ENCODE measurements at regions not wholly inside any gene's neighbourhood (a gene's known extent, or its start where the extent isn't known, plus 50 kb on each side); places are given as distances from the start of the nearest gene placed in this dataset.

DNA sequence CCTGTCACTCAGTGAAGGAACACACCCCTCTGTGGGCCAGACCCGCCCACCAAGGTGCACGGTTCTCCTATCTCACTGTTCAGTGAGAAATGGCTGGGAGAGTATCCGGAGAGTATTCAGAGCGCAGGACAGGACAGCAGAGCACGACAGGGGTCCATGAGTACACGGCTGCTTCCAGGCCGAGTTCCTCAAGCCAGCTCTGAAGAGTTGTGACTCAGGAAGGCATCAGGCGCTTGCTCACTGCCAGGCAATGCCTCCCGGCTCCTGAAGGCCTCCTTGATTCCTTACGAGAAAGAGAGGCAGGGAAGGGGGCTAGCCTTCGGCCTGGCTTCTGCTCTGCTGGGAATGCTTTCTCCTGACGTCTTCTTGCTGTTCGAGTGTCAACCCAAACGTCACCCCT is 132.1 kb upstream of the PPP1R26 start:
- Histone ChIP-seq H3K36me3 (ENCODE audit: insufficient read depth, low read length) (no peaks in the 10 kb centered on the region), H3K4me3 (ENCODE audit: low read length) (no peak overlapping the region), H3K4me2 (ENCODE audit: low read length) (no peak overlapping the region), H3K27ac (ENCODE audit: low read length) (no peak overlapping the region), H3K9ac (ENCODE audit: low read length) (no peak overlapping the region), H3K9me3 (ENCODE audit: low read length) (peaks cover 2% of the 10 kb centered on the region), H3K79me2 (replicated peaks; ENCODE audit: insufficient read depth, low read length) (no peaks in the 10 kb centered on the region), H3K9me2 (ENCODE audit: insufficient read depth, low read length) (no peaks in the 10 kb centered on the region), H3F3A (ENCODE audit: insufficient read depth, low read length, poor library complexity, severe bottlenecking) (no peaks in the 10 kb centered on the region), H4K20me1 (ENCODE audit: insufficient read depth) (no peaks in the 10 kb centered on the region), H3K27me3 (ENCODE audit: insufficient read depth, low read depth, low read length) (no peaks in the 10 kb centered on the region), H2AFZ (ENCODE audit: low read depth, low read length) (no peak overlapping the region)
- TF ChIP-seq SMC3 (conservative IDR thresholded peaks at IDR 0.05; ENCODE audit: poor library complexity), result no peak

DNA sequence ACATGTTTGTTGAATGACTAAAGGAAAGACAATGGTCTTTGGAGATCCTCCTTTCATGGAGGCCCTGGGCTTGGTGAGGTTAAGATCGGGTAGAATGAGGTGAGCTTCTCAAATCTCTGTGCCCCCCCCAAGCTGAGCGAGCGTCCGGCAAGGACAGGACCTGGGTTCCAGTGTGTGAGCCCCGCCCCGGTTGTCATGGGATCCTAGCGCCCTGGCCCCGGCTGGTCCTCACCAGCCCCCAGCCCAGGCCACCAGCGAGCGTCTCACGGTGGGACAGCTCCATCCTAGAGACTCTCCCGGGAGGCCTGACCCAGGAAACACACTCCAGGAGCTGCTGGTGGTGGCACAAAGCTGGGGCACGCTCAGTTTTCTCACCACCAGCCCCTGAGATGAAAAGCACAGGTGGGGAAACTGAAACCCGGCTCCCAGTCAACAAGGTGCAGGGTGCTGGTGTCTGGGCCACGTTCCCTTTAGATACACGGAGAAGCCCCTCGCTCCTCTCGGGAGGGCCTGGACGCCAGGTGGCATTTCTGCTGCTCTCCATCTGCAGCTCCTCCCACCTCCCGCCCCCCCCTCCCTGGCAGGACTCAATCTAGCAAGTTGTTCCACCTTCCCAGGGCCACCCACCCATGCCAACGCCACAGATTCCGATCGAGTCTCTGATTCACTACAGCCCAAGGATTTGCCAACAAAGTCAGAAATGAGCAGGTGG is 131.3 kb upstream of the PPP1R26 start:
- Histone ChIP-seq H3K27me3 (ENCODE audit: insufficient read depth, low read depth, low read length) (no peaks in the 10 kb centered on the region), H3K9ac (ENCODE audit: low read length) (no peak overlapping the region), H3K4me2 (ENCODE audit: low read length) (no peak overlapping the region), H3K79me2 (replicated peaks; ENCODE audit: insufficient read depth, low read length) (no peaks in the 10 kb centered on the region), H3F3A (ENCODE audit: insufficient read depth, low read length, poor library complexity, severe bottlenecking) (no peaks in the 10 kb centered on the region), H2AFZ (ENCODE audit: low read depth, low read length) (no peak overlapping the region), H3K4me3 (ENCODE audit: low read length) (no peak overlapping the region), H3K36me3 (ENCODE audit: insufficient read depth, low read length) (no peaks in the 10 kb centered on the region), H4K20me1 (ENCODE audit: insufficient read depth) (no peaks in the 10 kb centered on the region), H3K27ac (ENCODE audit: low read length) (no peak overlapping the region), H3K9me2 (ENCODE audit: insufficient read depth, low read length) (no peaks in the 10 kb centered on the region), H3K9me3 (ENCODE audit: low read length) (peaks cover 2% of the 10 kb centered on the region)
- TF ChIP-seq, protein P1, sequence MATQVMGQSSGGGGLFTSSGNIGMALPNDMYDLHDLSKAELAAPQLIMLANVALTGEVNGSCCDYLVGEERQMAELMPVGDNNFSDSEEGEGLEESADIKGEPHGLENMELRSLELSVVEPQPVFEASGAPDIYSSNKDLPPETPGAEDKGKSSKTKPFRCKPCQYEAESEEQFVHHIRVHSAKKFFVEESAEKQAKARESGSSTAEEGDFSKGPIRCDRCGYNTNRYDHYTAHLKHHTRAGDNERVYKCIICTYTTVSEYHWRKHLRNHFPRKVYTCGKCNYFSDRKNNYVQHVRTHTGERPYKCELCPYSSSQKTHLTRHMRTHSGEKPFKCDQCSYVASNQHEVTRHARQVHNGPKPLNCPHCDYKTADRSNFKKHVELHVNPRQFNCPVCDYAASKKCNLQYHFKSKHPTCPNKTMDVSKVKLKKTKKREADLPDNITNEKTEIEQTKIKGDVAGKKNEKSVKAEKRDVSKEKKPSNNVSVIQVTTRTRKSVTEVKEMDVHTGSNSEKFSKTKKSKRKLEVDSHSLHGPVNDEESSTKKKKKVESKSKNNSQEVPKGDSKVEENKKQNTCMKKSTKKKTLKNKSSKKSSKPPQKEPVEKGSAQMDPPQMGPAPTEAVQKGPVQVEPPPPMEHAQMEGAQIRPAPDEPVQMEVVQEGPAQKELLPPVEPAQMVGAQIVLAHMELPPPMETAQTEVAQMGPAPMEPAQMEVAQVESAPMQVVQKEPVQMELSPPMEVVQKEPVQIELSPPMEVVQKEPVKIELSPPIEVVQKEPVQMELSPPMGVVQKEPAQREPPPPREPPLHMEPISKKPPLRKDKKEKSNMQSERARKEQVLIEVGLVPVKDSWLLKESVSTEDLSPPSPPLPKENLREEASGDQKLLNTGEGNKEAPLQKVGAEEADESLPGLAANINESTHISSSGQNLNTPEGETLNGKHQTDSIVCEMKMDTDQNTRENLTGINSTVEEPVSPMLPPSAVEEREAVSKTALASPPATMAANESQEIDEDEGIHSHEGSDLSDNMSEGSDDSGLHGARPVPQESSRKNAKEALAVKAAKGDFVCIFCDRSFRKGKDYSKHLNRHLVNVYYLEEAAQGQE (IDR thresholded peaks at IDR 0.05; ENCODE audit: borderline replicate concordance), result no peak
- TF ChIP-seq TAF1 (IDR thresholded peaks at IDR 0.05; ENCODE audit: low read depth), result no peak
- no peak for TF ChIP-seq SMC3 (conservative IDR thresholded peaks at IDR 0.05; ENCODE audit: poor library complexity)
- TF ChIP-seq RAD21 (conservative IDR thresholded peaks at IDR 0.05), result no peak
- TF ChIP-seq MXI1 (conservative IDR thresholded peaks at IDR 0.05; ENCODE audit: poor library complexity, severe bottlenecking), result no peak
- no peak for TF ChIP-seq EZH2 (IDR thresholded peaks at IDR 0.05; ENCODE audit: borderline replicate concordance, insufficient read depth, low read length, poor library complexity, severe bottlenecking)
- TF ChIP-seq POLR2AphosphoS5 (IDR thresholded peaks at IDR 0.05), result no peak
- TF ChIP-seq, protein P2, sequence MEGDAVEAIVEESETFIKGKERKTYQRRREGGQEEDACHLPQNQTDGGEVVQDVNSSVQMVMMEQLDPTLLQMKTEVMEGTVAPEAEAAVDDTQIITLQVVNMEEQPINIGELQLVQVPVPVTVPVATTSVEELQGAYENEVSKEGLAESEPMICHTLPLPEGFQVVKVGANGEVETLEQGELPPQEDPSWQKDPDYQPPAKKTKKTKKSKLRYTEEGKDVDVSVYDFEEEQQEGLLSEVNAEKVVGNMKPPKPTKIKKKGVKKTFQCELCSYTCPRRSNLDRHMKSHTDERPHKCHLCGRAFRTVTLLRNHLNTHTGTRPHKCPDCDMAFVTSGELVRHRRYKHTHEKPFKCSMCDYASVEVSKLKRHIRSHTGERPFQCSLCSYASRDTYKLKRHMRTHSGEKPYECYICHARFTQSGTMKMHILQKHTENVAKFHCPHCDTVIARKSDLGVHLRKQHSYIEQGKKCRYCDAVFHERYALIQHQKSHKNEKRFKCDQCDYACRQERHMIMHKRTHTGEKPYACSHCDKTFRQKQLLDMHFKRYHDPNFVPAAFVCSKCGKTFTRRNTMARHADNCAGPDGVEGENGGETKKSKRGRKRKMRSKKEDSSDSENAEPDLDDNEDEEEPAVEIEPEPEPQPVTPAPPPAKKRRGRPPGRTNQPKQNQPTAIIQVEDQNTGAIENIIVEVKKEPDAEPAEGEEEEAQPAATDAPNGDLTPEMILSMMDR (IDR thresholded peaks at IDR 0.05; ENCODE audit: poor library complexity, severe bottlenecking), result no peak
- no peak for TF ChIP-seq EP300 (conservative IDR thresholded peaks at IDR 0.05; ENCODE audit: poor library complexity, severe bottlenecking)
